ENCODE measurements at regions not wholly inside any gene's neighbourhood (a gene's known extent, or its start where the extent isn't known, plus 50 kb on each side); places are given as distances from the start of the nearest gene placed in this dataset.

DNA sequence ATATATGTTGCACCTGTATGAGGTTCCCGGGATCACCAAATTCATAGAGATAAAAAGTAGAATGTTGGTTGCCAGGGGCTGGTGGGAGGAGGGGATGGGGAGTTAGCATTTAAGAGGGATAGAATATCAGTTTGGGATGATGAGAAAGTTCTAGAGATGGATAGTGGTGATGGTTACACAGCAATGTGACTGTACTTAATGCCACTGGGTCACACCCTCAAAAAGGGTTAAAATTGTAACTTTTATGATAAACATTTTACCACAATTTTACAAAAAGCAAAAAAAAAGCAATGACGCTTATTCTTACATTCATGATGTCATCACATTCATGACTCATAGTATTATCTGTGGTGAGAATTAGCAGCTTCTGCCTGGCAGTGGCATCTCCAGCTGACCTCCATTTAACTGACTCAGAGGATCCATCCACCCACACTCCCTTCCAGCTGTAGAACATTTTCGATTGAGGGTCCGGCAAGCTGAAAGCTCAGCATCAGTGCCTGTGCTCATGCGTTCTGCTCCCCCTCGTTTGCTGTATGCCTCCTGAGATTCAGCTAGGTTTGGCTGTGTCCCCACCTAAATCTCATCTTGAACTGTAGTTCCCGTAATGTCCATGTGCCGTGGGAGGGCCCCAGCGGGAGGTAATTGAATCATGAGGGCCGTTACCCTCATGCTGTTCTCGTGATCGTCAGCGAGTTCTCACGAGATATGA is 64.8 kb upstream of the TMEM260 start:
- H3K4me3 Mint-ChIP-seq (ENCODE audit: unreplicated experiment): no peak overlapping the region
- H3K27ac Mint-ChIP-seq (ENCODE audit: low read depth, unreplicated experiment): no peak overlapping the region
- no peaks in the 10 kb centered on the region for H3K9me3 Mint-ChIP-seq (ENCODE audit: unreplicated experiment)
- peak; percentile 3 for DNase-seq (ENCODE audit: unreplicated experiment)
- no TSS peak for BruUV-seq (replicated peaks)
- TF ChIP-seq, protein P1, sequence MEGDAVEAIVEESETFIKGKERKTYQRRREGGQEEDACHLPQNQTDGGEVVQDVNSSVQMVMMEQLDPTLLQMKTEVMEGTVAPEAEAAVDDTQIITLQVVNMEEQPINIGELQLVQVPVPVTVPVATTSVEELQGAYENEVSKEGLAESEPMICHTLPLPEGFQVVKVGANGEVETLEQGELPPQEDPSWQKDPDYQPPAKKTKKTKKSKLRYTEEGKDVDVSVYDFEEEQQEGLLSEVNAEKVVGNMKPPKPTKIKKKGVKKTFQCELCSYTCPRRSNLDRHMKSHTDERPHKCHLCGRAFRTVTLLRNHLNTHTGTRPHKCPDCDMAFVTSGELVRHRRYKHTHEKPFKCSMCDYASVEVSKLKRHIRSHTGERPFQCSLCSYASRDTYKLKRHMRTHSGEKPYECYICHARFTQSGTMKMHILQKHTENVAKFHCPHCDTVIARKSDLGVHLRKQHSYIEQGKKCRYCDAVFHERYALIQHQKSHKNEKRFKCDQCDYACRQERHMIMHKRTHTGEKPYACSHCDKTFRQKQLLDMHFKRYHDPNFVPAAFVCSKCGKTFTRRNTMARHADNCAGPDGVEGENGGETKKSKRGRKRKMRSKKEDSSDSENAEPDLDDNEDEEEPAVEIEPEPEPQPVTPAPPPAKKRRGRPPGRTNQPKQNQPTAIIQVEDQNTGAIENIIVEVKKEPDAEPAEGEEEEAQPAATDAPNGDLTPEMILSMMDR (IDR thresholded peaks at IDR 0.05; ENCODE audit: unreplicated experiment): no peak
- intact Hi-C loops (cut with micrococcal nuclease): no loop called here
- no peaks in the 10 kb centered on the region for H3K4me1 Mint-ChIP-seq (ENCODE audit: insufficient read depth, unreplicated experiment)
- ChIA-PET CTCF (interaction anchor here (1.1 to 2.0 kb wide), 3 partner anchors 9 to 42 kb away, joined by 3 to 9 read pairs (median 4); no protein-coding TSS in a partner anchor), POLR2A (no interaction called here)
- H3K27me3 Mint-ChIP-seq (ENCODE audit: insufficient read depth, unreplicated experiment): peaks cover 37% of the 10 kb centered on the region
- no peaks in the 10 kb centered on the region for H3K36me3 Mint-ChIP-seq (ENCODE audit: insufficient read depth, unreplicated experiment)

GRCh38 chr14:56515739-56516138 is 63.9 kb upstream of the TMEM260 start:
- no peaks in the 10 kb centered on the region for H3K36me3 Mint-ChIP-seq (ENCODE audit: insufficient read depth, unreplicated experiment)
- POLR2A ChIA-PET: interaction anchor here (0.7 kb wide), 1 partner anchor 43 kb away, joined by 4 read pairs; no protein-coding TSS in a partner anchor

DNA sequence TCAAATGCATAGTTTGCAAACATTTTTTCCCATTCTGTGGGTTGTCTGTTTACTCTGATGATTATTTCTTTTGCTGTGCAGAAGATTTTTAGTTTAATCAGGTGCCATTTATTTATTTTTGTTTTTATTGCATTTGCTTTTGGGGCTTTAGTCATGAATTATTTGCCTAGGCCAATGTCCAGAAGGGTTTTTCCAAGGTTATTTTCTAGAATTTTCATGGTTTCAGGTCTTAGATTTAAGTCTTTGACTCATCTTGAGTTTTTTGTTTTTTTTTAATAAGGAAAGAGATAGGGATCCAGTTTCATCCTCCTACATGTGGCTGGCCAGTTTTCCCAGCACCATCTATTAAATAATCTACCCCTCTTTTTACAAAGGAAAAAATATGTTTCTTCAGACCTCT is 57.2 kb upstream of the TMEM260 start:
- Mint-ChIP-seq H3K27me3 (ENCODE audit: insufficient read depth, unreplicated experiment) (peaks cover 73% of the 10 kb centered on the region), H3K4me1 (ENCODE audit: insufficient read depth, unreplicated experiment) (no peaks in the 10 kb centered on the region), H3K9me3 (ENCODE audit: unreplicated experiment) (no peaks in the 10 kb centered on the region), H3K36me3 (ENCODE audit: insufficient read depth, unreplicated experiment) (no peaks in the 10 kb centered on the region), H3K27ac (ENCODE audit: low read depth, unreplicated experiment) (no peak overlapping the region), H3K4me3 (ENCODE audit: unreplicated experiment) (no peak overlapping the region)
- CTCF ChIA-PET: no interaction called here
- POLR2A ChIA-PET: no interaction called here
- BruUV-seq (replicated peaks): no TSS peak
- TF ChIP-seq, protein P1 (IDR thresholded peaks at IDR 0.05; ENCODE audit: unreplicated experiment): no peak
- intact Hi-C loops (cut with micrococcal nuclease): no loop called here
- DNase-seq (ENCODE audit: unreplicated experiment): no peak

More at GRCh38 chr14:56515739-56516138, 63.9 kb upstream of the TMEM260 start:
- BruUV-seq (replicated peaks): no TSS peak
- Mint-ChIP-seq H3K9me3 (ENCODE audit: unreplicated experiment) (no peaks in the 10 kb centered on the region), H3K27ac (ENCODE audit: low read depth, unreplicated experiment) (no peak overlapping the region), H3K4me1 (ENCODE audit: insufficient read depth, unreplicated experiment) (no peaks in the 10 kb centered on the region), H3K27me3 (ENCODE audit: insufficient read depth, unreplicated experiment) (peaks cover 46% of the 10 kb centered on the region), H3K4me3 (ENCODE audit: unreplicated experiment) (no peak overlapping the region)
- CTCF ChIA-PET: interaction anchor here (1.1 to 2.0 kb wide), 3 partner anchors 10 to 41 kb away, joined by 3 to 9 read pairs (median 4); no protein-coding TSS in a partner anchor
- no peak for DNase-seq (ENCODE audit: unreplicated experiment)
- intact Hi-C loops (cut with micrococcal nuclease): no loop called here
- TF ChIP-seq, protein P1 (IDR thresholded peaks at IDR 0.05; ENCODE audit: unreplicated experiment): no peak

- Mint-ChIP-seq H3K9me3 (ENCODE audit: unreplicated experiment) (no peaks in the 10 kb centered on the region), H3K27ac (ENCODE audit: low read depth, unreplicated experiment) (no peak overlapping the region), H3K27me3 (ENCODE audit: insufficient read depth, unreplicated experiment) (peaks cover 51% of the 10 kb centered on the region), H3K36me3 (ENCODE audit: insufficient read depth, unreplicated experiment) (no peaks in the 10 kb centered on the region), H3K4me3 (ENCODE audit: unreplicated experiment) (no peak overlapping the region), H3K4me1 (ENCODE audit: insufficient read depth, unreplicated experiment) (no peaks in the 10 kb centered on the region)
- no peak for DNase-seq (ENCODE audit: unreplicated experiment)
- TF ChIP-seq, protein P1 (IDR thresholded peaks at IDR 0.05; ENCODE audit: unreplicated experiment): no peak
- ChIA-PET POLR2A (no interaction called here), CTCF (interaction anchor here (0.6 kb wide), 1 partner anchor 749 kb away, joined by 5 read pairs; no protein-coding TSS in a partner anchor)
- intact Hi-C loops (cut with micrococcal nuclease): no loop called here
- no TSS peak for BruUV-seq (replicated peaks)
Measured at GRCh38 chr14:56524971-56525677, 54.5 kb upstream of the TMEM260 start.
